Mesenchymal stem cell (in vitro differentiated cells and primary cell): ENCODE measurements at regions not wholly inside any gene's neighbourhood (a gene's known extent, or its start where the extent isn't known, plus 50 kb on each side); places are given as distances from the start of the nearest gene placed in this dataset.

ENCODE experiments used
- DNase-seq: peaks from one replicate; pipeline ENCODE4 v3.0.0-alpha.2; 2013
- H2AFZ ChIP-seq: one replicate; pipeline ENCODE4 v1.6.1; 2013; ENCODE audit warnings: low read depth, mild to moderate bottlenecking, control low read depth, inconsistent platforms, low read length, moderate library complexity
- H2AK5ac ChIP-seq: 2 replicates; pipeline ENCODE4 v1.6.1; 2013; ENCODE audit warnings: low read length, moderate library complexity, mild to moderate bottlenecking, inconsistent platforms; ENCODE audit not compliant: severe bottlenecking
- H2BK120ac ChIP-seq: one replicate; pipeline ENCODE4 v1.6.1; 2013; ENCODE audit warnings: low read depth, mild to moderate bottlenecking, inconsistent platforms, low read length, moderate library complexity
- H2BK12ac ChIP-seq, 2 experiments: one replicate each; pipeline ENCODE4 v1.6.1; 2013; ENCODE audit warnings: inconsistent platforms in 2 of 2, low read length in 2 of 2, mild to moderate bottlenecking in 2 of 2, moderate library complexity in 2 of 2, control low read depth in 1 of 2
- H2BK15ac ChIP-seq: one replicate; pipeline ENCODE4 v1.6.1; 2013; ENCODE audit warnings: mild to moderate bottlenecking, low read depth, inconsistent platforms; ENCODE audit not compliant: poor library complexity, severe bottlenecking
- H2BK5ac ChIP-seq: 2 replicates; pipeline ENCODE4 v1.6.1; 2013; ENCODE audit warnings: low read depth, mild to moderate bottlenecking, low read length, control low read depth, inconsistent platforms; ENCODE audit not compliant: poor library complexity, severe bottlenecking
- H3K14ac ChIP-seq, 2 experiments: one replicate each; pipeline ENCODE4 v1.6.1; 2013; ENCODE audit warnings: inconsistent platforms in 2 of 2, low read length in 2 of 2, control low read depth in 1 of 2, mild to moderate bottlenecking in 1 of 2, moderate library complexity in 1 of 2
- H3K18ac ChIP-seq, 2 experiments: one replicate each; pipeline ENCODE4 v1.6.1; 2013; ENCODE audit warnings: inconsistent platforms in 2 of 2, low read length in 2 of 2, control low read depth in 1 of 2, low read depth in 1 of 2, mild to moderate bottlenecking in 1 of 2
- H3K23ac ChIP-seq, 2 experiments: one replicate each; pipeline ENCODE4 v1.6.1; 2013; ENCODE audit warnings: inconsistent platforms in 2 of 2, low read length in 2 of 2, mild to moderate bottlenecking in 2 of 2, moderate library complexity in 2 of 2, control low read depth in 1 of 2
- H3K27ac ChIP-seq: 2 replicates; pipeline ENCODE4 v1.5.1; 2013; ENCODE audit warnings: mild to moderate bottlenecking, moderate library complexity, low read length, control low read depth, inconsistent platforms; ENCODE audit not compliant: poor library complexity, severe bottlenecking
- H3K27me3 ChIP-seq, 2 experiments: 2 replicates each; pipeline versions ENCODE4 v1.6.1 to v1.7.0; 2013; ENCODE audit warnings: low read length in 2 of 2, mild to moderate bottlenecking in 2 of 2, moderate library complexity in 2 of 2, control low read depth in 1 of 2, inconsistent platforms in 1 of 2; ENCODE audit not compliant: control insufficient read depth in 1 of 2, insufficient read depth in 1 of 2
- H3K36me3 ChIP-seq, 2 experiments: 2 replicates each; pipeline versions ENCODE4 v1.6.1 to v1.7.0; 2013; ENCODE audit warnings: low read length in 2 of 2, control low read depth in 1 of 2, inconsistent platforms in 1 of 2, low read depth in 1 of 2, mild to moderate bottlenecking in 1 of 2; ENCODE audit not compliant: insufficient read depth in 2 of 2, control insufficient read depth in 1 of 2
- H3K4ac ChIP-seq, 2 experiments: one replicate each; pipeline ENCODE4 v1.6.1; 2013; ENCODE audit warnings: inconsistent platforms in 2 of 2, low read length in 2 of 2, mild to moderate bottlenecking in 2 of 2, moderate library complexity in 2 of 2, control low read depth in 1 of 2, low read depth in 1 of 2
- H3K4me1 ChIP-seq: 2 replicates; pipeline ENCODE4 v1.6.1; 2013; ENCODE audit warnings: low read depth, low read length, control low read depth; ENCODE audit not compliant: control insufficient read depth, insufficient read depth
- H3K4me2 ChIP-seq: 2 replicates; pipeline ENCODE4 v1.6.1; 2013; ENCODE audit warnings: low read length, mild to moderate bottlenecking, inconsistent platforms; ENCODE audit not compliant: poor library complexity, severe bottlenecking
- H3K4me3 ChIP-seq, 2 experiments: 2 replicates each; pipeline versions ENCODE4 v1.5.1 to v1.7.0; 2013; ENCODE audit warnings: low read length in 2 of 2, mild to moderate bottlenecking in 2 of 2, control low read depth in 1 of 2, low read depth in 1 of 2; ENCODE audit not compliant: insufficient read depth in 1 of 2
- H3K79me1 ChIP-seq: replicated peaks from 2 replicates; pipeline ENCODE4 v1.6.1; 2013; ENCODE audit warnings: mild to moderate bottlenecking, control low read depth, low read length, inconsistent platforms; ENCODE audit not compliant: poor library complexity, severe bottlenecking
- H3K9ac ChIP-seq: 2 replicates; pipeline ENCODE4 v1.7.0; 2013; ENCODE audit warnings: mild to moderate bottlenecking, low read length, moderate library complexity
- H3K9me3 ChIP-seq: 2 replicates; pipeline ENCODE4 v1.7.0; 2013; ENCODE audit warnings: mild to moderate bottlenecking, low read length; ENCODE audit not compliant: control insufficient read depth
- H4K8ac ChIP-seq: one replicate; pipeline ENCODE4 v1.6.1; 2013; ENCODE audit warnings: inconsistent platforms, mild to moderate bottlenecking, low read length, moderate library complexity
- H4K91ac ChIP-seq: one replicate; pipeline ENCODE4 v1.6.1; 2013; ENCODE audit warnings: mild to moderate bottlenecking, low read length, inconsistent platforms
- WGBS: methylation state at CpG from one replicate; pipeline ENCODE4 v1.1.7; 2013; ENCODE audit warnings: mixed read lengths; 5-methylcytosine and 5-hydroxymethylcytosine counted together

DNA sequence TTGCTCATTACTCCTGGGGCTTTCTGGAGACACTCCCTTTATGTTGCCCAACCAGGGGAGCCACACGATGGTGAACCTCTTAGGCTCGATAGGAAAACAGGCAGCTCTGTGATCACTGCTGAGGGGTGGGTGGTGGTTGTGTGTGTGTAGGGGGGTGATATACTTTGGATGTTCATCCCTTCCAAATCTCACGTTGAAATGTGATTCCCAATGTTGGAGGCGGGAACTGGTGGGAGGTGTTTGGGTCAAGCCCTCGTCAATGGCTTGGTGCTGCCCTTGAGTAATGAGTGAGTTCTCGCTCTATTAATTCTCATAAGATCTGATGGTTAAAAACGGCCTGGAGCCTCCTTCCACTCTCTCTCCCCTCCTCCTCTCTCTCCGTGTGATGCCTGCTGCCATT is 204.0 kb upstream of the B3GAT1 start:
- Histone ChIP-seq H3K9ac (no peak overlapping the region), H3K23ac (no peak overlapping the region), H3K4me1 (no peaks in the 10 kb centered on the region), H3K36me3 (no peaks in the 10 kb centered on the region), H2BK120ac (no peak overlapping the region), H2AFZ (no peak overlapping the region), H4K8ac (no peak overlapping the region), H3K79me1 (no peaks in the 10 kb centered on the region), H2BK5ac (no peak overlapping the region), H2AK5ac (no peak overlapping the region), H3K4me2 (no peak overlapping the region), H2BK15ac (no peak overlapping the region), H3K14ac (no peak overlapping the region), H3K27ac (no peak overlapping the region), H3K4ac (no peak overlapping the region), H3K18ac (no peak overlapping the region), H3K4me3 (no peak overlapping the region), H3K27me3 (no peaks in the 10 kb centered on the region), H3K9me3 (no peaks in the 10 kb centered on the region), H2BK12ac (no peak overlapping the region), H4K91ac (no peak overlapping the region)
- no peak for DNase-seq
- 69% methylated on average over 8 of the region's 8 CpGs for WGBS

- Histone ChIP-seq H3K4me3 (no peak overlapping the region), H4K8ac (no peak overlapping the region), H2AFZ (no peak overlapping the region), H3K36me3 (no peaks in the 10 kb centered on the region), H3K27me3 (no peaks in the 10 kb centered on the region), H2BK12ac (no peak overlapping the region), H3K14ac (no peak overlapping the region), H3K9me3 (no peaks in the 10 kb centered on the region), H3K4ac (no peak overlapping the region), H2AK5ac (no peak overlapping the region), H3K4me2 (no peak overlapping the region), H4K91ac (no peak overlapping the region), H3K9ac (no peak overlapping the region), H2BK15ac (no peak overlapping the region), H2BK120ac (no peak overlapping the region), H3K27ac (no peak overlapping the region), H3K79me1 (no peaks in the 10 kb centered on the region), H3K4me1 (no peaks in the 10 kb centered on the region), H3K23ac (no peak overlapping the region), H3K18ac (no peak overlapping the region), H2BK5ac (no peak overlapping the region)
- WGBS = 82% methylated on average over 2 of the region's 5 CpGs
- DNase-seq = no peak
Observed at GRCh38 chr11:134615041-134615615, 203.1 kb upstream of the B3GAT1 start.

DNA sequence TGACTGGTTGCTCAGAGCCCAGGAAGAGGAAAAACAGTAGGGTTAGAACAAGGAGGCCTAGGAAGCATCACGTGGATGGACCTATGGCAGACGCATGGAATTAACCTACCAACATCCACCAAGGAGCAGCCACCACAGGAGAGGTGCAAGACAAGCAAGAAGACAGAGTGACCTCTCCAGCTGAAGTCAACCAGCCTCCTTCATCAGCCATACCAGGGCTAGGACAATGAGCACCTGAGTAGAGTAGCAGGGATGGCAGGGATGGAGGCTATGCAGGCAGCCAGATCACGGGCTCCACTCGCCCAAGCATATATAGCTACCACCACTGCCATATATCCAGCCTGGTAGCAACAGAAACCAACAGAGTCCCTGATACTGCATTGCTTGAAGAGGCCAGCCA is 202.1 kb upstream of the B3GAT1 start:
- H2BK5ac ChIP-seq = no peak overlapping the region
- no peak overlapping the region for H2AK5ac ChIP-seq
- H3K14ac ChIP-seq = no peak overlapping the region
- H2BK12ac ChIP-seq = no peak overlapping the region
- no peak overlapping the region for H3K9ac ChIP-seq
- H2AFZ ChIP-seq = no peak overlapping the region
- no peak overlapping the region for H3K23ac ChIP-seq
- H4K8ac ChIP-seq = no peak overlapping the region
- no peak overlapping the region for H3K18ac ChIP-seq
- no peak overlapping the region for H3K4ac ChIP-seq
- no peak overlapping the region for H3K4me3 ChIP-seq
- H3K27me3 ChIP-seq = no peaks in the 10 kb centered on the region
- H3K36me3 ChIP-seq = no peaks in the 10 kb centered on the region
- H3K27ac ChIP-seq = no peak overlapping the region
- no peak overlapping the region for H3K4me2 ChIP-seq
- no peaks in the 10 kb centered on the region for H3K79me1 ChIP-seq
- H3K4me1 ChIP-seq = no peaks in the 10 kb centered on the region
- WGBS = 85% methylated on average over 3 of the region's 4 CpGs
- no peak for DNase-seq
- no peak overlapping the region for H2BK15ac ChIP-seq
- no peak overlapping the region for H4K91ac ChIP-seq
- no peaks in the 10 kb centered on the region for H3K9me3 ChIP-seq
- no peak overlapping the region for H2BK120ac ChIP-seq

GRCh38 chr11:134613646-134614045 is 201.6 kb upstream of the B3GAT1 start:
- H3K27me3 ChIP-seq = no peaks in the 10 kb centered on the region
- no peaks in the 10 kb centered on the region for H3K79me1 ChIP-seq
- H3K4me3 ChIP-seq = no peak overlapping the region
- no peak overlapping the region for H2BK5ac ChIP-seq
- H3K4me2 ChIP-seq = no peak overlapping the region
- no peak overlapping the region for H2BK15ac ChIP-seq
- no peak overlapping the region for H2BK120ac ChIP-seq
- no peak overlapping the region for H3K4ac ChIP-seq
- H3K4me1 ChIP-seq = no peaks in the 10 kb centered on the region
- no peak overlapping the region for H3K18ac ChIP-seq
- no peak overlapping the region for H4K8ac ChIP-seq
- H3K14ac ChIP-seq = no peak overlapping the region
- H3K9me3 ChIP-seq = no peaks in the 10 kb centered on the region
- no peak overlapping the region for H3K23ac ChIP-seq
- H4K91ac ChIP-seq = no peak overlapping the region
- H3K9ac ChIP-seq = no peak overlapping the region
- no peak overlapping the region for H2AK5ac ChIP-seq
- no peak overlapping the region for H3K27ac ChIP-seq
- 89% methylated on average over 9 of the region's 9 CpGs for WGBS
- no peak overlapping the region for H2AFZ ChIP-seq
- H2BK12ac ChIP-seq = no peak overlapping the region
- no peaks in the 10 kb centered on the region for H3K36me3 ChIP-seq
- no peak for DNase-seq
